ENCODE measurements at regions not wholly inside any gene's neighbourhood (a gene's known extent, or its start where the extent isn't known, plus 50 kb on each side); places are given as distances from the start of the nearest gene placed in this dataset.

DNA sequence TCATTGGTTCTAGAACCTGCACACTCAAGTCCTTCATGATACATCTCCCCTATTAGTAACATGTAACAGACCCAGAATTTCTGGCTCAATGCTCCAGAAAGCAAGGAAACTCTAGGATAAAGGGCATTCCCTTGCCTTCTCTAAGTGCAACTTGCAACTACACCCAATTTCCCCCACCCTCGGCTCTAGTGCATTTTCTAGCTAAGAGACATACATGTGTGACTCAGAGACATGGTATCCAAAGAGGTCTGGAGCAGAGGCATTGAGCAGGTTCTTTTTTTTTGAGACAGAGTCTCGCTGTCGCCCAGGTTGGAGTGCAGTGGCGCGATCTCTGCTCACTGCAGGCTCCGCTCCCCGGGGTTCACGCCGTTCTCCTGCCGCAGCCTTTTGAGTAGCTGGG is 132.9 kb downstream of the ZC3H11B start:
- no peak overlapping the region for H3K4me3 ChIP-seq
- H3K4me1 ChIP-seq = no peaks in the 10 kb centered on the region
- in situ Hi-C loops (cut with MboI; ENCODE audit: low sequenced_read_pairs in 4 of 4) (no loop called here), intact Hi-C loops (cut with DNase I; ENCODE audit: low total_unique reads) (no loop called here)
- DNase-seq (no peak), ATAC-seq (no peak)
- H3K9me3 ChIP-seq = no peaks in the 10 kb centered on the region
- H3K27me3 ChIP-seq = no peaks in the 10 kb centered on the region
- H3K27ac ChIP-seq = no peak overlapping the region
- TF ChIP-seq POLR2A (IDR thresholded peaks at IDR 0.05) = no peak
- TF ChIP-seq, protein P1, sequence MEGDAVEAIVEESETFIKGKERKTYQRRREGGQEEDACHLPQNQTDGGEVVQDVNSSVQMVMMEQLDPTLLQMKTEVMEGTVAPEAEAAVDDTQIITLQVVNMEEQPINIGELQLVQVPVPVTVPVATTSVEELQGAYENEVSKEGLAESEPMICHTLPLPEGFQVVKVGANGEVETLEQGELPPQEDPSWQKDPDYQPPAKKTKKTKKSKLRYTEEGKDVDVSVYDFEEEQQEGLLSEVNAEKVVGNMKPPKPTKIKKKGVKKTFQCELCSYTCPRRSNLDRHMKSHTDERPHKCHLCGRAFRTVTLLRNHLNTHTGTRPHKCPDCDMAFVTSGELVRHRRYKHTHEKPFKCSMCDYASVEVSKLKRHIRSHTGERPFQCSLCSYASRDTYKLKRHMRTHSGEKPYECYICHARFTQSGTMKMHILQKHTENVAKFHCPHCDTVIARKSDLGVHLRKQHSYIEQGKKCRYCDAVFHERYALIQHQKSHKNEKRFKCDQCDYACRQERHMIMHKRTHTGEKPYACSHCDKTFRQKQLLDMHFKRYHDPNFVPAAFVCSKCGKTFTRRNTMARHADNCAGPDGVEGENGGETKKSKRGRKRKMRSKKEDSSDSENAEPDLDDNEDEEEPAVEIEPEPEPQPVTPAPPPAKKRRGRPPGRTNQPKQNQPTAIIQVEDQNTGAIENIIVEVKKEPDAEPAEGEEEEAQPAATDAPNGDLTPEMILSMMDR (IDR thresholded peaks at IDR 0.05 in 4 of 5, conservative IDR thresholded peaks at IDR 0.05 in 1 of 5) = no peak
- no peaks in the 10 kb centered on the region for H3K36me3 ChIP-seq

DNA sequence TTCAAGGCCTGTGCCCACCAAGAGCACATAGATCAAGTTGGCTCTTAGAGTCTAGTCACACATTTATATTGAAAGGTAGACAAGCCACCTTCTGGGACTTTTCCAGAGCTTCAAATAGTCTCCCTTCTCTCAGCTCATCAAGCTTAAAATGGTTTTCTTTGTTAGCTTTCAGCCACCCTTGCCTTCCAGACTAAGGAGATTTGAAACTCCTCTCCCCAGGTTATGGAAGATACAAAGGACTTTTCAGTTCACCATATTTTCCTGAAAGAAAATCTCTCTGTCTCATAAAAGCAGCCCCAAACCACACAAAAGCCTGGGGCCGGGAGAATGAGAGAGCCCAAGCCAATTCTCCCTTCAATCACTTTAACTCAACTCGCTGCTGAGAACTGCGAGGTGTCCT is 134.1 kb downstream of the ZC3H11B start:
- DNase-seq (no peak), ATAC-seq (no peak)
- no peaks in the 10 kb centered on the region for H3K27me3 ChIP-seq
- no peaks in the 10 kb centered on the region for H3K4me1 ChIP-seq
- no peak overlapping the region for H3K4me3 ChIP-seq
- TF ChIP-seq, protein P1 (IDR thresholded peaks at IDR 0.05 in 4 of 5, conservative IDR thresholded peaks at IDR 0.05 in 1 of 5) = no peak
- no peak for TF ChIP-seq POLR2A (IDR thresholded peaks at IDR 0.05)
- H3K27ac ChIP-seq = no peak overlapping the region
- H3K36me3 ChIP-seq = no peaks in the 10 kb centered on the region
- H3K9me3 ChIP-seq = no peaks in the 10 kb centered on the region
- in situ Hi-C loops (cut with MboI; ENCODE audit: low sequenced_read_pairs in 4 of 4) = no loop called here
- intact Hi-C loops (cut with DNase I; ENCODE audit: low total_unique reads) = no loop called here

DNA sequence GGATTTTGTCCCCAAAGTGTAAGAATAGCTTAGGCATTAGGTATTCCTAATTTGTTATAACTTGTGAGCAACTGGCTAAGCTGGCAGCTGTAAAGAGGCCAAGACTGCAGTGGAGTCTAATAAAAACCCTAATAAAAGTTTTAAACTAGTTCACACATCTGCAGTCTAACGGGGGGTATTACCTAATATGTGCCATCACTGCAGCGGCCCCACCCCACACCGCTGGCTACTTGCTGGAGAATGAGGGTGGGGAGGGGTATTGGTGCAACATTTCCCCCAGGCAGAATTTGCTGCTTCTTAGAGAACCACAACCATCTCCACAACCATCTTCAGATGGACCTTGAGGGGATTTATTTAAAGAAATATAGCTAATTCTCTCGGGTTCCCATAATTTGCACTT is 135.0 kb downstream of the ZC3H11B start:
- Histone ChIP-seq H3K4me1 (no peaks in the 10 kb centered on the region), H3K27ac (no peak overlapping the region), H3K4me3 (no peak overlapping the region), H3K9me3 (no peaks in the 10 kb centered on the region), H3K36me3 (no peaks in the 10 kb centered on the region), H3K27me3 (no peaks in the 10 kb centered on the region)
- ATAC-seq = no peak
- no peak for DNase-seq
- intact Hi-C loops (cut with DNase I; ENCODE audit: low total_unique reads) = no loop called here
- TF ChIP-seq, protein P1 (IDR thresholded peaks at IDR 0.05 in 4 of 5, conservative IDR thresholded peaks at IDR 0.05 in 1 of 5) = no peak
- TF ChIP-seq POLR2A (IDR thresholded peaks at IDR 0.05) = no peak
- in situ Hi-C loops (cut with MboI; ENCODE audit: low sequenced_read_pairs in 4 of 4) = no loop called here

DNA sequence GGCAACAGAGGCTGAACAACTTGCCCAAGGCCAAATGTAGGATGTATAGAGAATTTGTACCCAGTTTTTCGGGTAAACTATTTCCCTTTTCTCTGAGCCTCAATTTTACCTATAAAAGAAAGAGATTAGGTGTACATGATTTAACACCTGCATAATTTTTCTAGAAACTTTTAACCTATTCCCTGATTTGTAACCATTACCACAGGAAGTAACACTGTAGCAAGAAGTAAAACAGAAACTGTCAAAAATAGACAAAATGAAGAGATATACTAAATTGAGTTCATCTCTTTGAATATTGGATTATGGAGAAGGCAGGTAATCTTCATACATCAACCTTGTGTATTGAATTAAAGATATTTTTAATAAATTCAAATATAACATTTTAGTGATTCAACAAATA is 136.2 kb downstream of the ZC3H11B start:
- H3K36me3 ChIP-seq = no peaks in the 10 kb centered on the region
- no peak for ATAC-seq
- no peak overlapping the region for H3K27ac ChIP-seq
- no peak for DNase-seq
- H3K4me3 ChIP-seq = no peak overlapping the region
- TF ChIP-seq, protein P1 (IDR thresholded peaks at IDR 0.05 in 4 of 5, conservative IDR thresholded peaks at IDR 0.05 in 1 of 5) = no peak
- no peak for TF ChIP-seq POLR2A (IDR thresholded peaks at IDR 0.05)
- H3K4me1 ChIP-seq = no peaks in the 10 kb centered on the region
- H3K27me3 ChIP-seq = no peaks in the 10 kb centered on the region
- no peaks in the 10 kb centered on the region for H3K9me3 ChIP-seq
- intact Hi-C loops (cut with DNase I; ENCODE audit: low total_unique reads) (no loop called here), in situ Hi-C loops (cut with MboI; ENCODE audit: low sequenced_read_pairs in 4 of 4) (no loop called here)

DNA sequence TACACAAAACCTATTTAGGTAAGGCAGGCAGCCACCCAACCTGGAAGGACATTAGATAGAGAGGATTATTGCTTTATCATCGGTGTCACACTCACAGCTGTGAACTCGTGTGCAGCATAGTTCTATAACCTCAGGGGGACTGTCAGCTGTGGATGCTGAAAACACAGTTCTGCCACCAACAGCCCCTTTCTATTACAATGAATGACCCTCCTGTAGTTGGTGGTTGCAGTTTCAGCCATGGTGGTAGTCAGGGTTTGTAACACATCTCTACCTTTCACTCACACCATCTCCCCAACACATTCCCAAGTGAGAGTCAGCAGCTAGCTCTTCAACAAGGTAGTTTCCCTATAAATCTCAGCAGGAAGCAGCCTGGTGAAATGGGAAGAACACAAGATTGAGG is 136.8 kb downstream of the ZC3H11B start:
- intact Hi-C loops (cut with DNase I; ENCODE audit: low total_unique reads) = no loop called here
- no peaks in the 10 kb centered on the region for H3K4me1 ChIP-seq
- no peak for ATAC-seq

More for the DNA sequence above, 136.8 kb downstream of the ZC3H11B start:
- Histone ChIP-seq H3K4me3 (no peak overlapping the region), H3K27me3 (no peaks in the 10 kb centered on the region), H3K27ac (no peak overlapping the region), H3K36me3 (no peaks in the 10 kb centered on the region), H3K9me3 (no peaks in the 10 kb centered on the region)
- in situ Hi-C loops (cut with MboI; ENCODE audit: low sequenced_read_pairs in 4 of 4) = no loop called here
- DNase-seq = no peak
- TF ChIP-seq, protein P1 (IDR thresholded peaks at IDR 0.05 in 4 of 5, conservative IDR thresholded peaks at IDR 0.05 in 1 of 5) = no peak
- TF ChIP-seq POLR2A (IDR thresholded peaks at IDR 0.05) = no peak
